IMR-90 (cell line): ENCODE measurements at regions not wholly inside any gene's neighbourhood (a gene's known extent, or its start where the extent isn't known, plus 50 kb on each side); places are given as distances from the start of the nearest gene placed in this dataset.

ENCODE experiments used
- CTCF ChIP-seq: conservative IDR thresholded peaks from 2 replicates; pipeline ENCODE4 v1.5.1; 2012; ENCODE audit warnings: mild to moderate bottlenecking, low read depth, low read length, improper control_type of control experiment
- MAFK ChIP-seq: IDR thresholded peaks from 2 replicates; pipeline ENCODE4 v1.6.1; 2012; ENCODE audit warnings: low read depth, low read length, improper control_type of control experiment
- MAZ ChIP-seq: IDR thresholded peaks from 2 replicates; pipeline ENCODE4 v1.6.1; 2012; ENCODE audit warnings: low read depth, mild to moderate bottlenecking, low read length, improper control_type of control experiment, moderate library complexity, borderline replicate concordance
- MXI1 ChIP-seq: IDR thresholded peaks from 2 replicates; pipeline ENCODE4 v1.6.1; 2012; ENCODE audit warnings: low read depth, mild to moderate bottlenecking, low read length, moderate library complexity, borderline replicate concordance
- POLR2A ChIP-seq: IDR thresholded peaks from 2 replicates; pipeline ENCODE4 v1.6.1; 2012; ENCODE audit warnings: mild to moderate bottlenecking, low read depth, low read length
- RAD21 ChIP-seq: IDR thresholded peaks from 2 replicates; pipeline ENCODE4 v1.6.1; 2012; ENCODE audit warnings: low read length, improper control_type of control experiment
- RCOR1 ChIP-seq: IDR thresholded peaks from 2 replicates; pipeline ENCODE4 v1.6.1; 2012; ENCODE audit warnings: mild to moderate bottlenecking, low read length, improper control_type of control experiment; ENCODE audit not compliant: insufficient replicate concordance
- USF2 ChIP-seq: fragments of 150-350 bp; IDR thresholded peaks from 2 replicates; pipeline ENCODE4 v1.6.1; 2017; ENCODE audit warnings: mild to moderate bottlenecking, antibody characterized with exemption, low read length, low read depth

- TF ChIP-seq POLR2A (no peak), USF2 (no peak), RCOR1 (no peak), MAFK (no peak), CTCF (no peak), RAD21 (no peak), MXI1 (no peak), MAZ (no peak)
Measured at GRCh38 chr11:116035977-116036376, 531.8 kb upstream of the CADM1 start.
